ENCODE measurements at regions not wholly inside any gene's neighbourhood (a gene's known extent, or its start where the extent isn't known, plus 50 kb on each side); places are given as distances from the start of the nearest gene placed in this dataset.

- TF ChIP-seq CTCF (IDR thresholded peaks at IDR 0.05; ENCODE audit: low read length) (no peak), EZH2 (optimal IDR thresholded peaks at IDR 0.05; ENCODE audit: low read depth, low read length) (no peak), EZH2phosphoT487 (IDR thresholded peaks at IDR 0.05; ENCODE audit: low read length) (no peak)
These were observed 487.2 kb downstream of the XYLT1 start for GRCh38 chr16:16983582-16983981.
